ENCODE measurements at regions not wholly inside any gene's neighbourhood (a gene's known extent, or its start where the extent isn't known, plus 50 kb on each side); places are given as distances from the start of the nearest gene placed in this dataset.

DNA sequence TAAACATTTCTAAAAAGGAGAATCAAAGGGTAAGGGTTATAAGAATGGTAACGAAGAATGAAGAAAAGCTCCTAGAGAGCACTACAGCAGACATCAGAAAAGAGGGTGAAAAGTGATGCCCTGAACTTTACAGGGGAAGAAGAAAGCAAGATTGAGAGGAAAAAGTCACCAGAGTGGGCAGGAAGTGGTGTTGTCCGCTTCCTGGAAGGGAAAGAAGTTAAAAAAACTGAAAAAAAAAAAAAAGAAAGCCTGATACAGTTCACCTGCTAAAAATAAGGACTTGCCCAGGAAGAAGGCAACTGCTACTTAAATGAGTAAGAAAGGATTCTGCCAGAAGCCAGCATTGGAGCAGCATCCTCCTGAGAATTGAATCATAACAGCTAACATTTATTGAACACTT lies 330.1 kb upstream of the PHF14 start:
- Histone ChIP-seq H2AFZ (ENCODE audit: low read depth, low read length) (no peak overlapping the region), H3F3A (ENCODE audit: insufficient read depth, low read length, poor library complexity, severe bottlenecking) (no peaks in the 10 kb centered on the region), H3K27me3 (ENCODE audit: insufficient read depth, low read depth, low read length) (no peaks in the 10 kb centered on the region), H3K79me2 (replicated peaks; ENCODE audit: insufficient read depth, low read length) (no peaks in the 10 kb centered on the region), H4K20me1 (ENCODE audit: insufficient read depth) (no peaks in the 10 kb centered on the region), H3K9me3 (ENCODE audit: low read length) (no peaks in the 10 kb centered on the region), H3K4me2 (ENCODE audit: low read length) (no peak overlapping the region), H3K4me3 (ENCODE audit: low read length) (no peak overlapping the region), H3K27ac (ENCODE audit: low read length) (no peak overlapping the region), H3K9me2 (ENCODE audit: insufficient read depth, low read length) (no peaks in the 10 kb centered on the region), H3K9ac (ENCODE audit: low read length) (no peak overlapping the region), H3K36me3 (ENCODE audit: insufficient read depth, low read length) (no peaks in the 10 kb centered on the region)
- no peak for TF ChIP-seq EP300 (conservative IDR thresholded peaks at IDR 0.05; ENCODE audit: poor library complexity, severe bottlenecking)
- TF ChIP-seq, protein P1, sequence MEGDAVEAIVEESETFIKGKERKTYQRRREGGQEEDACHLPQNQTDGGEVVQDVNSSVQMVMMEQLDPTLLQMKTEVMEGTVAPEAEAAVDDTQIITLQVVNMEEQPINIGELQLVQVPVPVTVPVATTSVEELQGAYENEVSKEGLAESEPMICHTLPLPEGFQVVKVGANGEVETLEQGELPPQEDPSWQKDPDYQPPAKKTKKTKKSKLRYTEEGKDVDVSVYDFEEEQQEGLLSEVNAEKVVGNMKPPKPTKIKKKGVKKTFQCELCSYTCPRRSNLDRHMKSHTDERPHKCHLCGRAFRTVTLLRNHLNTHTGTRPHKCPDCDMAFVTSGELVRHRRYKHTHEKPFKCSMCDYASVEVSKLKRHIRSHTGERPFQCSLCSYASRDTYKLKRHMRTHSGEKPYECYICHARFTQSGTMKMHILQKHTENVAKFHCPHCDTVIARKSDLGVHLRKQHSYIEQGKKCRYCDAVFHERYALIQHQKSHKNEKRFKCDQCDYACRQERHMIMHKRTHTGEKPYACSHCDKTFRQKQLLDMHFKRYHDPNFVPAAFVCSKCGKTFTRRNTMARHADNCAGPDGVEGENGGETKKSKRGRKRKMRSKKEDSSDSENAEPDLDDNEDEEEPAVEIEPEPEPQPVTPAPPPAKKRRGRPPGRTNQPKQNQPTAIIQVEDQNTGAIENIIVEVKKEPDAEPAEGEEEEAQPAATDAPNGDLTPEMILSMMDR (IDR thresholded peaks at IDR 0.05; ENCODE audit: poor library complexity, severe bottlenecking), result no peak
- no peak for TF ChIP-seq MXI1 (conservative IDR thresholded peaks at IDR 0.05; ENCODE audit: poor library complexity, severe bottlenecking)
- TF ChIP-seq EZH2 (IDR thresholded peaks at IDR 0.05; ENCODE audit: borderline replicate concordance, insufficient read depth, low read length, poor library complexity, severe bottlenecking), result no peak
- TF ChIP-seq POLR2AphosphoS5 (IDR thresholded peaks at IDR 0.05), result no peak
- TF ChIP-seq RAD21 (conservative IDR thresholded peaks at IDR 0.05), result no peak
- TF ChIP-seq, protein P2, sequence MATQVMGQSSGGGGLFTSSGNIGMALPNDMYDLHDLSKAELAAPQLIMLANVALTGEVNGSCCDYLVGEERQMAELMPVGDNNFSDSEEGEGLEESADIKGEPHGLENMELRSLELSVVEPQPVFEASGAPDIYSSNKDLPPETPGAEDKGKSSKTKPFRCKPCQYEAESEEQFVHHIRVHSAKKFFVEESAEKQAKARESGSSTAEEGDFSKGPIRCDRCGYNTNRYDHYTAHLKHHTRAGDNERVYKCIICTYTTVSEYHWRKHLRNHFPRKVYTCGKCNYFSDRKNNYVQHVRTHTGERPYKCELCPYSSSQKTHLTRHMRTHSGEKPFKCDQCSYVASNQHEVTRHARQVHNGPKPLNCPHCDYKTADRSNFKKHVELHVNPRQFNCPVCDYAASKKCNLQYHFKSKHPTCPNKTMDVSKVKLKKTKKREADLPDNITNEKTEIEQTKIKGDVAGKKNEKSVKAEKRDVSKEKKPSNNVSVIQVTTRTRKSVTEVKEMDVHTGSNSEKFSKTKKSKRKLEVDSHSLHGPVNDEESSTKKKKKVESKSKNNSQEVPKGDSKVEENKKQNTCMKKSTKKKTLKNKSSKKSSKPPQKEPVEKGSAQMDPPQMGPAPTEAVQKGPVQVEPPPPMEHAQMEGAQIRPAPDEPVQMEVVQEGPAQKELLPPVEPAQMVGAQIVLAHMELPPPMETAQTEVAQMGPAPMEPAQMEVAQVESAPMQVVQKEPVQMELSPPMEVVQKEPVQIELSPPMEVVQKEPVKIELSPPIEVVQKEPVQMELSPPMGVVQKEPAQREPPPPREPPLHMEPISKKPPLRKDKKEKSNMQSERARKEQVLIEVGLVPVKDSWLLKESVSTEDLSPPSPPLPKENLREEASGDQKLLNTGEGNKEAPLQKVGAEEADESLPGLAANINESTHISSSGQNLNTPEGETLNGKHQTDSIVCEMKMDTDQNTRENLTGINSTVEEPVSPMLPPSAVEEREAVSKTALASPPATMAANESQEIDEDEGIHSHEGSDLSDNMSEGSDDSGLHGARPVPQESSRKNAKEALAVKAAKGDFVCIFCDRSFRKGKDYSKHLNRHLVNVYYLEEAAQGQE (IDR thresholded peaks at IDR 0.05; ENCODE audit: borderline replicate concordance), result no peak
- no peak for TF ChIP-seq TAF1 (IDR thresholded peaks at IDR 0.05; ENCODE audit: low read depth)
- TF ChIP-seq SMC3 (conservative IDR thresholded peaks at IDR 0.05; ENCODE audit: poor library complexity), result no peak

DNA sequence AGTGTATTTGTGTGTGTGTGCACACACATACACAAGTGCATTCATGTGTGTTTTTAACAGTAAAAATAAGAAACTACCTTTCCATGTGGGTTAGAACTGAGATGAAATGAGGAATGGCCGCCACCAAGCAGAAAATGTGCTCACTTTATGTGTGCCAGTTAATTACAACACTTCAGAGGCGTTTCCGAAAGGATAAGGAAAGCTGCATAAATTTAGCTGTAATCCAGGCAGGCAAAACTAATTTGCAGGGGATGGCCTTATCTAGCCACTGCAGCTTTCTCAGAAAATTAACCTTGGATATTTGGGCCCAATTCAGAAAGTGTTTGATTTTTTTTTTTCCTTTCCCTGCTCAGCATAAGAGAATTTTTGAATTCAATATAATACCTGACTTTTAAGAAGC lies 328.8 kb upstream of the PHF14 start:
- no peak overlapping the region for H2AFZ ChIP-seq (ENCODE audit: low read depth, low read length)

More for the DNA sequence above, 328.8 kb upstream of the PHF14 start:
- Histone ChIP-seq H3F3A (ENCODE audit: insufficient read depth, low read length, poor library complexity, severe bottlenecking) (no peaks in the 10 kb centered on the region), H3K79me2 (replicated peaks; ENCODE audit: insufficient read depth, low read length) (no peaks in the 10 kb centered on the region), H3K9me2 (ENCODE audit: insufficient read depth, low read length) (no peaks in the 10 kb centered on the region), H3K9ac (ENCODE audit: low read length) (no peak overlapping the region), H3K27me3 (ENCODE audit: insufficient read depth, low read depth, low read length) (no peaks in the 10 kb centered on the region), H3K27ac (ENCODE audit: low read length) (no peak overlapping the region), H3K9me3 (ENCODE audit: low read length) (no peaks in the 10 kb centered on the region), H3K4me3 (ENCODE audit: low read length) (no peak overlapping the region), H3K36me3 (ENCODE audit: insufficient read depth, low read length) (no peaks in the 10 kb centered on the region), H4K20me1 (ENCODE audit: insufficient read depth) (no peaks in the 10 kb centered on the region), H3K4me2 (ENCODE audit: low read length) (no peak overlapping the region)
- TF ChIP-seq POLR2AphosphoS5 (IDR thresholded peaks at IDR 0.05) (no peak), EP300 (conservative IDR thresholded peaks at IDR 0.05; ENCODE audit: poor library complexity, severe bottlenecking) (no peak), SMC3 (conservative IDR thresholded peaks at IDR 0.05; ENCODE audit: poor library complexity) (no peak), MXI1 (conservative IDR thresholded peaks at IDR 0.05; ENCODE audit: poor library complexity, severe bottlenecking) (no peak), RAD21 (conservative IDR thresholded peaks at IDR 0.05) (no peak), TAF1 (IDR thresholded peaks at IDR 0.05; ENCODE audit: low read depth) (no peak), EZH2 (IDR thresholded peaks at IDR 0.05; ENCODE audit: borderline replicate concordance, insufficient read depth, low read length, poor library complexity, severe bottlenecking) (no peak)
- TF ChIP-seq, protein P2 (IDR thresholded peaks at IDR 0.05; ENCODE audit: borderline replicate concordance), result no peak
- TF ChIP-seq, protein P1 (IDR thresholded peaks at IDR 0.05; ENCODE audit: poor library complexity, severe bottlenecking), result no peak

Measured in neural cell (in vitro differentiated cells).